Tibial nerve (tissue), 4 donors: ENCODE measurements at regions not wholly inside any gene's neighbourhood (a gene's known extent, or its start where the extent isn't known, plus 50 kb on each side); places are given as distances from the start of the nearest gene placed in this dataset.
"Not testable (repeated sequence)": the region's sequence is repeated elsewhere in the genome, so short reads cannot be mapped to it uniquely, and the experiment has no call there.

Experiments used
- DNase-seq, 2 donors: peaks; one replicate each; pipeline ENCODE4 v3.0.0-alpha.2; 2019; ENCODE audit warnings: low spot score in 2 of 2
- H3K27ac ChIP-seq, 4 donors: fragments of 200-600 bp; sonication (generic) in 3 of 4; one replicate each; pipeline ENCODE4 v1.5.1; 2017 to 2019; ENCODE audit warnings: mild to moderate bottlenecking in 1 of 4
- H3K27me3 ChIP-seq, 2 donors: fragments of 200-600 bp; sonication (generic) in 1 of 2; one replicate each; pipeline versions ENCODE4 v1.5.1 to v1.6.0; 2017 to 2019
- H3K36me3 ChIP-seq, 3 donors: fragments of 200-600 bp; sonication (generic); one replicate each; pipeline ENCODE4 v1.5.1; 2018 to 2019
- H3K4me1 ChIP-seq, 4 donors: fragments of 200-600 bp; sonication (generic) in 3 of 4; one replicate each; pipeline ENCODE4 v1.5.1; 2017 to 2019
- H3K4me3 ChIP-seq, 4 donors: fragments of 200-600 bp; sonication (generic) in 3 of 4; one replicate each; pipeline ENCODE4 v1.5.1; 2017 to 2019; ENCODE audit warnings: mild to moderate bottlenecking in 1 of 4, moderate library complexity in 1 of 4
- H3K9me3 ChIP-seq, 4 donors: fragments of 200-600 bp; sonication (generic) in 3 of 4; one replicate each; pipeline ENCODE4 v1.5.1; 2017 to 2019
- EP300 ChIP-seq, 2 donors: sonication (generic); formaldehyde crosslinking; IDR thresholded peaks; one replicate each; pipeline ENCODE4 v1.6.1; 2017; ENCODE audit warnings: antibody characterized with exemption in 2 of 2, mild to moderate bottlenecking in 1 of 2
- POLR2A ChIP-seq, 2 donors: fragments of 450-650 bp; IDR thresholded peaks; one replicate each; pipeline ENCODE4 v1.6.1; 2017; ENCODE audit warnings: antibody characterized with exemption in 2 of 2, mild to moderate bottlenecking in 2 of 2, moderate library complexity in 2 of 2
- WGBS, 2 donors: methylation state at CpG; one replicate each; pipeline ENCODE4 v1.1.5; 2018; 5-methylcytosine and 5-hydroxymethylcytosine counted together
- TF ChIP-seq, protein P1 (sequence below), 5 experiments: fragments of 200-600 bp in 3 of 5; fragments of 450-650 bp in 2 of 5; sonication (generic) in 3 of 5; IDR thresholded peaks; one replicate each; pipeline ENCODE4 v1.5.1; 2016 to 2019; ENCODE audit warnings: antibody characterized with exemption in 5 of 5, mild to moderate bottlenecking in 3 of 5, moderate library complexity in 2 of 5

DNA sequence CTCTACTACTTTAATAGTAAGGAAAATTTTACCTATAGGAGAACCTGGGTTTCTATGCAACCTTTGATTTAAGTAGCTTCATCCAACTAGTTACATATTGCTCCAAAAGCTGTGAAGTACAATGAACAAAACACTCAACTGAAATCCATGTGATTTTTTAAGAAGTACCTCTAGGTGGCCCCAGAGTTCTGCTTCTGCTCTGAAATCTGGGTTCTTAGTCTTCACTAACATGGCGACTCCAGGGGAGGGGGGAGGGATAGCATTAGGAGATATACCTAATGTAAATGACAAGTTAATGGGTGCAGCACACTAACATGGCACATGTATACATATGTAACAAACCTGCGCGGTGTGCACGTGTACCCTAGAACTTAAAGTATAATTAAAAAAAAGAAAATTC is 73.4 kb upstream of the MAGEB2 start:
- no peak overlapping the region for H3K4me3 ChIP-seq
- no peaks in the 10 kb centered on the region for H3K27me3 ChIP-seq
- TF ChIP-seq POLR2A (IDR thresholded peaks at IDR 0.05) (no peak), EP300 (IDR thresholded peaks at IDR 0.05) (no peak)
- TF ChIP-seq, protein P1, sequence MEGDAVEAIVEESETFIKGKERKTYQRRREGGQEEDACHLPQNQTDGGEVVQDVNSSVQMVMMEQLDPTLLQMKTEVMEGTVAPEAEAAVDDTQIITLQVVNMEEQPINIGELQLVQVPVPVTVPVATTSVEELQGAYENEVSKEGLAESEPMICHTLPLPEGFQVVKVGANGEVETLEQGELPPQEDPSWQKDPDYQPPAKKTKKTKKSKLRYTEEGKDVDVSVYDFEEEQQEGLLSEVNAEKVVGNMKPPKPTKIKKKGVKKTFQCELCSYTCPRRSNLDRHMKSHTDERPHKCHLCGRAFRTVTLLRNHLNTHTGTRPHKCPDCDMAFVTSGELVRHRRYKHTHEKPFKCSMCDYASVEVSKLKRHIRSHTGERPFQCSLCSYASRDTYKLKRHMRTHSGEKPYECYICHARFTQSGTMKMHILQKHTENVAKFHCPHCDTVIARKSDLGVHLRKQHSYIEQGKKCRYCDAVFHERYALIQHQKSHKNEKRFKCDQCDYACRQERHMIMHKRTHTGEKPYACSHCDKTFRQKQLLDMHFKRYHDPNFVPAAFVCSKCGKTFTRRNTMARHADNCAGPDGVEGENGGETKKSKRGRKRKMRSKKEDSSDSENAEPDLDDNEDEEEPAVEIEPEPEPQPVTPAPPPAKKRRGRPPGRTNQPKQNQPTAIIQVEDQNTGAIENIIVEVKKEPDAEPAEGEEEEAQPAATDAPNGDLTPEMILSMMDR (IDR thresholded peaks at IDR 0.05): no peak
- H3K9me3 ChIP-seq: no peaks in the 10 kb centered on the region
- H3K4me1 ChIP-seq: no peaks in the 10 kb centered on the region
- WGBS, 2 donors: 20 to 30% methylated on average over 4 of the region's 4 CpGs
- DNase-seq: no peak
- H3K27ac ChIP-seq: no peak overlapping the region
- H3K36me3 ChIP-seq: no peaks in the 10 kb centered on the region

DNA sequence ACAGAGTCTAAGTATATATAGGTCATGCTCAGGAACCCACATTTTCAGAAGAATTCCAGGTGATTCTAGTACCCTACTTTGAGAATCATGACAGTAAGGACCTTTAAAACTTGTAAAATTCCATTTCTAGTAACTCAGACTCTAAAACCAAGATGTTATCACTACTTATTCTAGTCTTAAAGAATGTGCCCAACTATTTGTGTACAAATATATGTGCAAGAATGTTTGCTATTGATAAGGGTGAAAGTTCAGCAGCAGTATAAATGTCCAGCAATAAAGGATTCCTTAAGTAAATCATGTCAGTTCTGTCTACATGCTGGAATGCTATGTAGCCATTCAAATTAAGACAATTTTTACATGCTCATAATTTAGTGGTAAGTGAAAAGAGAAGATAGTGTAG is 71.1 kb upstream of the MAGEB2 start:
- TF ChIP-seq, protein P1 (IDR thresholded peaks at IDR 0.05): no peak
- TF ChIP-seq POLR2A (IDR thresholded peaks at IDR 0.05) (no peak), EP300 (IDR thresholded peaks at IDR 0.05) (no peak)
- Histone ChIP-seq H3K4me3 (no peak overlapping the region), H3K36me3 (no peaks in the 10 kb centered on the region), H3K9me3 (no peaks in the 10 kb centered on the region), H3K27ac (no peak overlapping the region), H3K4me1 (no peaks in the 10 kb centered on the region), H3K27me3 (no peaks in the 10 kb centered on the region)
- DNase-seq: no peak

DNA sequence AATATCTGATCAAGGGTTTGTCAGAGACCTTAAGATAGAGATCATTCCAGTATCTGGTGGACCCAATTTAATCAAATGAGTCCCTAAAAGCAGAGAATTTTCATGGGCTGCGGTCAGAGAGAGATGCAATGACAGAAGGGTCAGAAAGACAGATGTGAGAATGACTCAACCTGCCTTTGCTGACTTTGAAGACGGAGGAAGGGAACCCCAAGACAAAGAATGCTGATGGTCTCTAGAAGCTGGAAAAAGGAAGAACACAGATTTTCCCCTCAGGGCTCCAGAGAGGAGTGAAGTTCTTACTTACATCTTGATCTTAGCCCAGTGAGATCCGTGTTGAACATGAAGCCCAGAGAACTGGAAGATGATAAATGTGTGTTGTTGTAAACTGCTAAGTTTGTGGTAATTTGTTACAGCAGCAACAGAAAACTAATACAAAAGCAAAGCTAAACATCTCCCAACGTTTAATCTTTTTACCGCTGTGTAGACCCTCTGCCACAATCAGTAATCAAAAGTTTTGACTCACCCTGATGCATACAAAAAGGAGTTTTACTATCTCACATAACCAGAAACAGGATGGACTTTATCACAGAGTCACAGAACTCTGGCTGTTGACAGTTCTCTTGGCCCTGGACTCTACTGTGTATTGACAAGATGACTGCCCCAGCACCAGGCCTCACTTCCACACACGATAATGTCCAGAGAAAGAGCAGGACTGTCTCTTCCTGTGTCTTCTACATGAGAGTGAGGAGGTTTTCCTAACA is 70.2 kb upstream of the MAGEB2 start:
- no peak overlapping the region for H3K4me3 ChIP-seq
- H3K27ac ChIP-seq: no peak overlapping the region
- TF ChIP-seq EP300 (IDR thresholded peaks at IDR 0.05): no peak
- TF ChIP-seq POLR2A (IDR thresholded peaks at IDR 0.05): no peak
- TF ChIP-seq, protein P1 (IDR thresholded peaks at IDR 0.05): no peak
- 72 to 94% methylated on average over 5 to 6 of the region's 6 CpGs for WGBS, 2 donors
- H3K27me3 ChIP-seq: no peaks in the 10 kb centered on the region
- H3K9me3 ChIP-seq: no peaks in the 10 kb centered on the region
- no peaks in the 10 kb centered on the region for H3K4me1 ChIP-seq
- no peak for DNase-seq
- H3K36me3 ChIP-seq: no peaks in the 10 kb centered on the region

DNA sequence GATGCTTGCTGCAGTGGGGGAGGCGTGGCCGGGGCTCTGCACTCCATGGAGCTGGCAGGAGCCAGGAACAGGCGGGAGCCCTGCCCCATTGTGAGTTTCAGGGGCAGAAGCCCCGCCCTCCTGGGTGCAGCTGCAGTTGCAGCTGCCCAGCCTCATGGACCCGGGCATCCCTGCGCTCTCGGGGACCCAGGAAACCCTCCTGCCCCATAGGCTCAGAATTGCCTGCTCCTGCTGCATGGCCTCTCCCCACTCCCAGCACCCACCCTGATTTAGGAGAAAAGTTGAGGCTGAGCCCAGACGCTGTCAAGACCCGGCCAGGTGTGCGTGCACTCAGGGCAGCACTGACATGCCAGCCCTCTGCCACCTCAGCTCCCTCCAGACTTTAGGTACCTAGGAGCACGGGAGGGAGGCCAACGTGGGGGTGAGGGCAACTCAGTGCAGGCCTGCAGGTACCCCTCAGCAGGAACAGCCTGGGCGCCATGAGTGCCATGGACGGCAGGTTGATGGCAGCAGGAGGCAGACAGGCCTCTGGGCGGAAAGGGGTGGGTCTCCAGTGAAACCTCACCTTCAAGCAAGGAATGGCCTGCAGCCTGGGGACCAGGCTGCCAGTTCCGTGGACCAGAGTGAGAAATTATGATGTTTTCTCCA is 67.2 kb upstream of the MAGEB2 start:
- no peak for DNase-seq
- Histone ChIP-seq H3K36me3 (no peaks in the 10 kb centered on the region), H3K9me3 (no peaks in the 10 kb centered on the region), H3K27ac (no peak overlapping the region), H3K4me3 (no peak overlapping the region), H3K27me3 (no peaks in the 10 kb centered on the region), H3K4me1 (no peaks in the 10 kb centered on the region)
- TF ChIP-seq, protein P1 (IDR thresholded peaks at IDR 0.05): no peak
- TF ChIP-seq EP300 (IDR thresholded peaks at IDR 0.05) (no peak), POLR2A (IDR thresholded peaks at IDR 0.05) (no peak)
- 82 to 90% methylated on average over 6 to 13 of the region's 16 CpGs for WGBS, 2 donors

DNA sequence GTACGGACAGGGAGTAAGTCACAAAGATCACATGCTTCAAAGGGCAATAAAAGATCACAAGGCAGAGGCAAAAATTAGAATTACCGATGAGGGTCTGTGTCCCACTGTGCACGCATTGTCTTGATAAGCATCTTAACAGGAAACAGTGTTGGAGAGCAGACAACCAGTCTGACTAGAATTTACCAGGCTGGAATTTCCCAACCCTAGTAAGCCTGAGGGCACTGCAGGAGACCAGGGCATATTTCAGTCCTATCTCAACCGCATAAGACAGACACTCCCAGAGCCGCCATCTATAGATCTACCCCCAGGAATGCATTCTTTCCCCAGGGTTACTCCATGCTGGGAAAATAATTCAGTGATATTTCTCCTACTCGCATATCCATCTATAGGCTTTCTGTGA is 66.2 kb upstream of the MAGEB2 start:
- not testable (repeated sequence) for H3K9me3 ChIP-seq, H3K4me1 ChIP-seq, H3K4me3 ChIP-seq, DNase-seq, H3K27ac ChIP-seq, H3K36me3 ChIP-seq, H3K27me3 ChIP-seq
- 51 to 78% methylated on average over 4 to 6 of the region's 6 CpGs for WGBS, 2 donors
